Colonic mucosa (tissue), 4 donors: ENCODE measurements at regions not wholly inside any gene's neighbourhood (a gene's known extent, or its start where the extent isn't known, plus 50 kb on each side); places are given as distances from the start of the nearest gene placed in this dataset.

ENCODE experiments used
- DNase-seq: peaks from one replicate; pipeline ENCODE4 v3.0.0-alpha.2; 2020
- H3K27ac ChIP-seq: fragments of 200-600 bp; one replicate; pipeline ENCODE4 v1.8.0; 2021
- H3K27me3 ChIP-seq: fragments of 200-600 bp; one replicate; pipeline ENCODE4 v1.8.0; 2021
- H3K36me3 ChIP-seq: fragments of 200-600 bp; one replicate; pipeline ENCODE4 v1.8.0; 2021
- H3K4me1 ChIP-seq: fragments of 200-600 bp; one replicate; pipeline ENCODE4 v1.8.0; 2021; ENCODE audit warnings: mild to moderate bottlenecking
- H3K4me3 ChIP-seq: fragments of 200-600 bp; one replicate; pipeline ENCODE4 v1.8.0; 2021
- H3K9ac ChIP-seq, 2 donors: one replicate each; pipeline ENCODE4 v1.7.0; 2013; ENCODE audit warnings: control low read depth in 2 of 2, low read depth in 2 of 2, low read length in 2 of 2
- H3K9me3 ChIP-seq: fragments of 200-600 bp; one replicate; pipeline ENCODE4 v1.8.0; 2021
- CTCF ChIP-seq: fragments of 200-600 bp; IDR thresholded peaks from one replicate; pipeline ENCODE4 v1.8.0; 2022; ENCODE audit warnings: antibody characterized with exemption, mild to moderate bottlenecking
- intact Hi-C: fragments of 100-400 bp; cut with DNase I; formaldehyde crosslinking; loops from one replicate; pipeline ENCODE4 v1.14.1; 2022
- donor health status: healthy.
- donor health status: DM: no; HTN: no; CAD: no.
- donor health status: DM: no; HTN: no; CAD: no.

GRCh38 chr5:87756951-87757350 is 344.2 kb upstream of the CCNH start:
- no peak for TF ChIP-seq CTCF
- no peaks in the 10 kb centered on the region for H3K36me3 ChIP-seq
- intact Hi-C loops, result no loop called here

GRCh38 chr5:87755360-87755759 is 342.6 kb upstream of the CCNH start:
- H3K4me3 ChIP-seq, result no peak overlapping the region
- no peaks in the 10 kb centered on the region for H3K9me3 ChIP-seq
- H3K27ac ChIP-seq, result no peak overlapping the region
- TF ChIP-seq CTCF, result no peak
- H3K4me1 ChIP-seq, result no peaks in the 10 kb centered on the region
- no peaks in the 10 kb centered on the region for H3K27me3 ChIP-seq
- no peaks in the 10 kb centered on the region for H3K36me3 ChIP-seq
- no peak for DNase-seq
- H3K9ac ChIP-seq, result no peak overlapping the region
- intact Hi-C loops, result no loop called here

More at GRCh38 chr5:87756951-87757350, 344.2 kb upstream of the CCNH start:
- Histone ChIP-seq H3K9me3 (no peaks in the 10 kb centered on the region), H3K27ac (no peak overlapping the region), H3K9ac (no peak overlapping the region), H3K4me3 (no peak overlapping the region), H3K27me3 (no peaks in the 10 kb centered on the region), H3K4me1 (no peaks in the 10 kb centered on the region)
- no peak for DNase-seq

- H3K36me3 ChIP-seq, result no peaks in the 10 kb centered on the region
- no peak for DNase-seq
- intact Hi-C loops, result no loop called here
- no peaks in the 10 kb centered on the region for H3K9me3 ChIP-seq
- no peak overlapping the region for H3K4me3 ChIP-seq
- no peak for TF ChIP-seq CTCF
- H3K9ac ChIP-seq, result no peak overlapping the region
- H3K27me3 ChIP-seq, result no peaks in the 10 kb centered on the region
- H3K4me1 ChIP-seq, result no peaks in the 10 kb centered on the region
- no peak overlapping the region for H3K27ac ChIP-seq
These were observed 341.5 kb upstream of the CCNH start for GRCh38 chr5:87754009-87754757.

- DNase-seq, result no peak
- no peaks in the 10 kb centered on the region for H3K4me1 ChIP-seq
- no peak overlapping the region for H3K4me3 ChIP-seq
- H3K27ac ChIP-seq, result no peak overlapping the region
- H3K27me3 ChIP-seq, result no peaks in the 10 kb centered on the region
- TF ChIP-seq CTCF, result no peak
- intact Hi-C loops, result no loop called here
- no peak overlapping the region for H3K9ac ChIP-seq
- H3K9me3 ChIP-seq, result no peaks in the 10 kb centered on the region
- H3K36me3 ChIP-seq, result no peaks in the 10 kb centered on the region
These were observed 339.6 kb upstream of the CCNH start for GRCh38 chr5:87752362-87752761.

- TF ChIP-seq CTCF, result no peak
- Histone ChIP-seq H3K4me3 (no peak overlapping the region), H3K27ac (no peak overlapping the region), H3K36me3 (no peaks in the 10 kb centered on the region), H3K9me3 (no peaks in the 10 kb centered on the region), H3K4me1 (no peaks in the 10 kb centered on the region), H3K27me3 (no peaks in the 10 kb centered on the region), H3K9ac (no peak overlapping the region)
- DNase-seq, result no peak
- intact Hi-C loops, result no loop called here
These were observed 339.1 kb upstream of the CCNH start for GRCh38 chr5:87751824-87752223.
